Renal cortex interstitium (tissue), 11 donors: ENCODE measurements at regions not wholly inside any gene's neighbourhood (a gene's known extent, or its start where the extent isn't known, plus 50 kb on each side); places are given as distances from the start of the nearest gene placed in this dataset.

ENCODE experiments used
- DNase-seq, 11 donors: peaks; one replicate each; pipeline ENCODE4 v3.0.0-alpha.2; 2013; ENCODE audit warnings: low read depth in 9 of 11, low spot score in 4 of 11; ENCODE audit errors: extremely low read depth in 1 of 11

GRCh38 chr14:36083317-36083716 lies 93.2 kb downstream of the PTCSC3 start:
- DNase-seq: no peak

GRCh38 chr14:36078080-36078479 lies 98.4 kb downstream of the PTCSC3 start:
- DNase-seq: no peak

DNA sequence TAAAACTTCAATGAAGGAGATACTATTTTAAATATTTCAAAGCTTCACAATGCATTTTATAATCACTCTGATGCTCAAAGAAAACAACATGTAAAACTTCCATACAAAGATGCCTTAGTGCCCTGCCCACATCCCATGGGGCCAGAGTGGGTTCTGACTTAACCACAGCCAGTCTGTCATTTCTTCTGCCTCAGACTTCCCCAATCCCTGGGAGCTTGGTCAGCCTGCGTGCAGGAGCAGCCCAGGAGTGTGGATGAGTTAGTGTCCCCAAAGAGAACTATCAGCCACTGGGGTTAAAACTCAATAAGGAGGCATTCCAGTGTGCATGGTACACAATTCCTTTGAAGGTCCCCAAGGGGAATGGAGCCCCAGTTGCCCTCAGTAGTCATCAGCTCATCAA lies 100.3 kb downstream of the PTCSC3 start:
- no peak for DNase-seq

DNA sequence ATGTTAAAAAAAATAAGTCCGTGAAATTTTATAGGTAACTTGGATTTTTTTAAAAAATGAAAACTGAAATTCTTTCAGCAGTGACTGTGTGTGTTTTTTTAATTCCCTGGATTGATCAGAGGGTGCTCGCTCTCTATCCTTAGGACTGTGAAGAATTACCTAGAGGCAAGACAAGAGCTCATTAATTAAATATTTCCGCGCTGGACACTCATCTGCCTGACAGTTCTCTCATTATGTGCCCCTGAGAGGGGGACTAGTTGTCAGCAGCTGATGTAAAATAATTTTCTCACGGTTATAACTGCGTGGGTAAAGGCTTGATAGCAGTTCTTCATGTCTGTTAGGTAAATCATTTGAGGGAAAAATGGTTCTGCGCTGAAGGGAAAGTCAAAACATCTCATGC lies 101.3 kb downstream of the PTCSC3 start:
- no peak for DNase-seq

DNA sequence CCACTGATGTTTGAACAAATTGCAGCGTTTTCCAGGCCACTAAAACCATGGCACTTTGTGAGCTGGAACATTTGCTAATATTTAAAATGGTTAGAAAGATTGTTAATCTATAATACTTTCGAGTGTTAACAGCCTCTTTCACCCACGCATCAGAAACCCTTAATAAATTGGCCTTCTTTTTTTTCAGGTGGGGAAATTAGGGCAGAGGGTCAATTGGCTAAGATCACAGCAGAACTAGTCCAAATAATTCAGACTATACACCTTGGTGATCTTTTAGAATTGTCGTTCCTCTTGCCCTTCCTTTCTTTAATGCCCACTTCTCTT lies 105.8 kb downstream of the PTCSC3 start:
- no peak for DNase-seq

- peak in 10 of 11 donors; percentile 37 to 70 (median 45) for DNase-seq
These were observed 106.3 kb downstream of the PTCSC3 start for GRCh38 chr14:36070031-36070719.

DNA sequence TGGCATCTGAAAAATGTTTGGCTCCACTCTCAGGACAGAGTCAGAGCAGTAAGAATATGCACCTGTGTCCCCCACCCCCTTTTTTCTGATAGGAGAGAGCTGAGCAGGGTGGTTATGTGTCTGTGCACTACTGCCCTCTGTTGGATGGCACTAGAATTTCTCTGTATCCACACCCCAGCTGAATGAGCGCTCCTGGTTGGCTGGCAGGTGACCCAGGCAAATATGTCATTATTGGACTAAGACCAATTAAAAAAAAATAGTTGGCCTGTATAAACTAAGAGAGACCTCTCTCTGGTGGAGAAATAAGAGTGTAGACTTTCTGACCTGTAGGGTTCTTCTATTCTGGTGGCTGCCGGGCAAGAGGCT lies 107.0 kb downstream of the PTCSC3 start:
- peak in 8 of 11 donors; percentile 11 to 30 (median 22) for DNase-seq

GRCh38 chr14:36068777-36069534 lies 107.6 kb downstream of the PTCSC3 start:
- DNase-seq: no peak

DNA sequence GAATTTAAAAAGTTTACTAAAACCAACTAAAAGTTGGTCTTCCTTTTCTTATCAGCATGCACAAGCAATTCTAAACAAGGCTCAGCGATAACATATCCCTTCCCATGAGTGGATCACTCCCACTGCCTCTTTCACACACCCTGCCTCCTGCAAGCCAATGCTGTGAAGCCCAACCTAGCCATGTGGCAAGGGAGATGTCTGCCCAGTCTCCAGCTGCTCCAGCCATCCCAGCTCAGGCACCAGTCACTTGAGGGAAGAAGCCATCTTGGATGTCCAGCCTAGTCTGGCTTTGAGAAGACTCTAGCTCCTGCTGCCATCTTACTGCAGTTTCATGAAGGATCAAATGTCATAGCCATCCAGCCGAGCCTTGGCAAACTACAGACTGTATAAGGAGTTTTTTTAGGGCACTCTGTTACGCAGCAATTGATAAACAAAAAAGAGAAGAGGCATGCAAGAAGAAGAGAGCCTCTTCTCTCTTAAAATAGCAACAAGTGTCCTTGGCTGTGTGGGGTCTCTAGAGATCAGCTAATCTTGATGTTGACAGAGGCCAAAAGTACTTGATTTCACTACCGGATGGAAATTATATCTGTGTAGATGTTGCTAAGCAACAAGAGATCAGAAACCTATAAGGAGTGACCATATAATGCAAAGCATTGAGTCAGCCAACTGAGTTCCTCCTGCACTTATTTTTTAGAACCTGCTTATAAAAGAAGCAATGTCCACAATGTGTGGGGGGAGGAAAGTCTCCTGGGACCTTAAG lies 108.9 kb downstream of the PTCSC3 start:
- DNase-seq: no peak

GRCh38 chr14:36066636-36067035 lies 109.9 kb downstream of the PTCSC3 start:
- DNase-seq: no peak

GRCh38 chr14:36065831-36066230 lies 110.7 kb downstream of the PTCSC3 start:
- DNase-seq: no peak

- DNase-seq: no peak
These were observed 117.0 kb downstream of the PTCSC3 start for GRCh38 chr14:36059531-36059930.

DNA sequence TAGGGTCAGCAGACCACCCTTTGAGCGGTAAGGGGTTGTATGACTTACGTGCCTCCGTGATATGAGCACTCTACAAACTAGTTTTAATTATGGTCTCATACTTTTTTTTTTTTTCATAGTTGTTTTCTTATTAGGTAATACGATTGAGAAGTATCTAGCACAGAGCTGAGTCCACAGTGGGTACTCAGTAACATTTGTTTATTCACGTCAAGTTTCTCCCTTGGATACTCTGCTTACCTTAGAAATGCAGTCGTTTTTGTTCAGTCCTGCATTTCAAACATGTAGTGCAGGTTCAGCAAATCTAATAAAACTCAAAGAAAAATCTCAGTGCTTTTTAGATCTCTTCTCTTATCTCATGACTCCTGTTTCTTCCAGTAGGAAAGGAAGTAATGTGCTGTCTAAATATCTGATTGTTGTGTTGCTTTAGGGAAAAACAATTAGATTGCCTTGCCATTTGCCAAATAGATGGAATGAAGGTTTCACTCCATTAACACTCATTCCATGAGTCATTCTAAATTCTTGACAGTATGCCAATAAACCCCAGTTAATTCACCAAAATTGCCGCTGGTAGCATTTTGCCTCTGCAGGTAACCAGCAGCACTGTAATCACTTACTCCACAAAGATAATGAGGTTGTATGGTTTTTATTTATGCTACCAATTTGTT lies 118.9 kb downstream of the PTCSC3 start:
- DNase-seq: peak in 4 of 11 donors; percentile 6 to 37 (median 24)

- no peak for DNase-seq
These were observed 119.7 kb downstream of the PTCSC3 start for GRCh38 chr14:36056845-36057244.

DNA sequence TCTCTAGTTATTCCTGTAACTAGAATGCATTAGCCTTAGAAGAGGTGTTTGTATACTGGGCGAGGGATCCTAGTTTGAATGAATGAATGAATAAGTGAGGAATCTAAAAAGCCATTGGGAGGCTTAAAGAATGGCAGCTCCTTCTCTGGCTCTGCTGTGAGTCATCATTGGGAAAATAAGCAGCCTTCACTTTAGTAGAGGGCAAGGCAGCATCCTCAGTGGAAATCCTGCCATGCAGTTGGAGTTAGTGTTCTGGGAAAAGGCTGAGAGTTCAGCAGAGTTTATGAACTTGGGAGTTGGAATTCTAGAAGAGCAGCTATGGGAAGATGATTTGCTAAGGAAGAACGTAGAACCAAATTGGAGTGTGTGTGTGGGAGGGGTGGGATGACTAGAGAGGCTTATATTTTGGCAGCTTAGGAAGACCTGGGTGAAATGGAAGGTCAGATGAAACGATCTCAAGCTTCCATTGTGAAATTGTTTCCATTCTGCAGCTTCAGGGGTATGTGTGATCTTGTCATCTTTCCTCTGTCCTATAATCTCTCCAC lies 120.8 kb downstream of the PTCSC3 start:
- no peak for DNase-seq

GRCh38 chr14:36055052-36055378 lies 121.5 kb downstream of the PTCSC3 start:
- DNase-seq: no peak

DNA sequence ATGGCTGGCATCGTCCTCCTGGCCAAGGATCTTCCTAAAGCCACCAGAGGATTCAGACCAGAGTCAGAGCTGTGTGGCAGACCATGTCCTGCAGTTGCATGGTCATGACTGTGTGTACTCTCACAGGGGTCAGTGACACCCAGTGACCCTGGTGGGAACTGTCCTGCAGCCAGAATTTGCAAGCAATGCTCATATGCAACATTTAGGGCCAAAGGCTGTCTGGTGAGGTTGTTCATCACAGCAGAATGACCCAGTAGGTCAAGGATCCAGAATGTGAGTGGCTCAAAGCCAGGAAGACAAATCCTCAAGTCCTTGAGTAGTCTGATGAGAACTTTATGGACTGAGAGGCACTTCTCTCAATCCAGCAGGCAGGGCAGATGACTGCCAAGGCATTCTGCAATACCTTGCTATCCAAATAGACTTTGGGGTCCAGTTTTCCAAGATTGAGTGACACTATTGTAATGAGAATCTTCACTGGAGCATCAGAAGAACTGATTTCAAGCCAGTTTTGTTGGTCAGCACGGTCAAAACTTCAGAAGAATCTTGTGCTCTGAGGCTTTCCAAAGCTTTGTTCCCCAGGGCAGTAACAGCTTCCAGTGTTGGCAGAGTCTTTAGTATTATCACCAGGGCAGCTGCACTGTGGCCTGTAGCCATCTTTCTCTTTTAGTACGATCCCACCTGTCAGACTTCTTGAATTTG lies 122.0 kb downstream of the PTCSC3 start:
- no peak for DNase-seq

DNA sequence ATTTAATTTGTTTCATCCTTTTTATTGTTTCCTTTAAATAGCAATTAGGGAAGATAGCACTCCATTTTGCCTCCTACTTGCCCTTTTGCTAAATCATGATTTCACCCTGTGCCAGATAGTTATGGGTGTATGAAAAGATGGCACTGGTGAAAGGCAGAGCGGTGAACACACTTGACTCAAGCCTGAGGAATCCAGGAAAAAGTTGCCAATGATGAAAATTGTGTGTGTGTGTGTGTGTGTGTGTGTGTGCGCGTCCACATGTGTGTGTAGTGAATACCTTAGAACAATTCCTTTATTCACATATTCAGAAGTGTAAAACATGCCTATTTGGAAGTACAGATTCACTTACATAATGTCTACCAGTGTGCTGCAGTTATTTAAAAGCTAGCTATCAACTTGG lies 123.8 kb downstream of the PTCSC3 start:
- no peak for DNase-seq

GRCh38 chr14:36052063-36052462 lies 124.5 kb downstream of the PTCSC3 start:
- DNase-seq: no peak
